ENCODE measurements at regions not wholly inside any gene's neighbourhood (a gene's known extent, or its start where the extent isn't known, plus 50 kb on each side); places are given as distances from the start of the nearest gene placed in this dataset.
"Not testable (repeated sequence)": the region's sequence is repeated elsewhere in the genome, so short reads cannot be mapped to it uniquely, and the experiment has no call there.

DNA sequence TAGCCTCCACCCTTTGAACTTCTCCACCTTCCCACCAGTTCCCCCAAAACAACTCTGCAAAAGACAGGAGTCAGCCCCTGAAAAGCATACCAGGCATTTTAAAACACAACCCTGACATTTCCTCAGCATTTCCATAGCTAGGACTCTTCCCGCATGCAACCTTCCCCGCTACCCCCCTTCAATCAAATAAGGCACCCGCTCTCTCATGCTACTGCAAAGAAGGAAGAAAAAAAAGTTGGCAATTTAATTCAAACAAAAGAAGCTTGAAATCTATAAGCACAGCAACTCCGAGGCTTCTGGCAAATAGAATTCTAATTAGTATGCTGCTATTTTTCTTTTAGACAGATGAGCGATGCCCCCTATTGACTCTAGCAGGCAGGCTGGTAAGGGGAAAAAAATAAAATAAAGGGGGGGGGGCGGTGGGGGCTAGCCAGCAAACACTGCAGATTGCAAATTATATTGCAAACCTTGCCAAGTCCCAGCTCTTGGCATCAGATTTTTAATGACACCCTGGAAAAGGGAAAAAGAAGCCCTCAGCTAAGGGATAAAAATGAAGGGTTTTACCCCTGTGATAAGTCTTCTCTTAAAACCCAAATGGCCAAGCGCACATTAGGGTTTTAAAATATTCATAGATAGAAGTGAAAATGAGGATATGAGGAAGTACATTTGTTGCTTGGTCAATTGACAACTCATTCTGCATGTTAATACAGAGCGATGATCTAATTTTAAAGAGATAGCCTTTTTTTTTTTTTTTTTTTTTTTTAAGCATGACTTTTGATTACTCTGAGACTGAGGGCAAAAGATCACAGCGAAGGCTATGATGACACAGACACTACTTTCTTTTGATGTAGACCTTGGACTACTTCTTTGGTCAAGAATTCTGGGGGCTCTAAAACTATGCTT is 255.2 kb downstream of the NR2F2 start:
- no peak for DNase-seq

- no peak for DNase-seq
Observed at GRCh38 chr15:96586901-96587300, 256.4 kb downstream of the NR2F2 start.

GRCh38 chr15:96589864-96590263 is 259.4 kb downstream of the NR2F2 start:
- no peak for DNase-seq

- DNase-seq, result no peak
Observed at GRCh38 chr15:96593735-96594134, 263.2 kb downstream of the NR2F2 start.

DNA sequence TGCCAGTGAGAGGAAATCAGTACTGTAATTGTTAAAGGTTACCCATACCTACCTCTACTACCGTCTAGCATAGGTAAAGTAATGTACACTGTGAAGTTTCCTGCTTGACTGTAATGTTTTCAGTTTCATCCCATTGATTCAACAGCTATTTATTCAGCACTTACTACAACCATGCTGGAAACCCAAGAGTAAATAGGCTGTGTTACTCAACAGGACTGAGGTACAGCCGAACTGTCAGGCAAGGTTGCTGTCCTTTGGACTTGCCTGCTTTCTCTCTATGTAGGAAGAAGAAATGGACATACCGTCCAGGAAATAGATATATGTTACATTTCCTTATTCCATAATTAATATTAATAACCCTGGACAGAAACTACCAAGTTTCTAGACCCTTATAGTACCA is 265.5 kb downstream of the NR2F2 start:
- no peak for DNase-seq

DNA sequence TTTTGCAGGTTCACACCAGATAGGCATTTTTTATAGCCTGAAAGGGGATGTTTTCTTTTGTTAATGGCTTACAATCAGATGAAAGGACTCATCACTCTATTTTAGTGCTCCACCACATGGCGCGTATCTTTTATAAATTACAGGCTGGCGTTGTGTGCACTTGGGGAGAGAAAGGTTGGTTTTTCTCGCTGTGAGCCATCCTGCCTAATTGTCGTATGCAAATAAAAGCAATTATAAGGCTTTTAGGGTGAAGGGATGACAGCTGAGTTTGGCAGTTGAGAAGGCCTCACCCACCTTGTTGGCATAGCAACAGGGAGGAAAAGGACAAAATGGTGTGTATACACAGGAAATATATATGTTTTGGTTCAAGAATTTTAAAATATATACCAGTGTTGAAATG is 268.0 kb downstream of the NR2F2 start:
- DNase-seq, result no peak

DNA sequence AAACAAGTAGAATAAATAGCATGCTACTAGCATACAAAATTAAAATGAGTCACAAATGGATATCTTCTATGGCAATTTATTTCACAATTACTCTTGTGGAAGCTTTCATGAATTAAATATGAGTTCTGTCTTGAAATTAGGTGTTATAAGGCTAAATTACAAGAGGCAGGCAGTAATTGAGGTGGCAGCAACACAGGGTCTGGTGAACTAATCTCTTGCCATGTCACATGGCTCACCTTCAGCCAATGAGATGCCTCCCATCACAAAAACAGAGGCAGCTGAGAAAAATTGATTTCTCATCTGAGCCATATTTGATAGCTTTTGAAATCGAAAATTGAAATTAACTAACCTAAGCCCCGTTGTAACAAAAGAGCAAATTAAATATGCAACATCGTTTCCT is 268.8 kb downstream of the NR2F2 start:
- no peak for DNase-seq

DNA sequence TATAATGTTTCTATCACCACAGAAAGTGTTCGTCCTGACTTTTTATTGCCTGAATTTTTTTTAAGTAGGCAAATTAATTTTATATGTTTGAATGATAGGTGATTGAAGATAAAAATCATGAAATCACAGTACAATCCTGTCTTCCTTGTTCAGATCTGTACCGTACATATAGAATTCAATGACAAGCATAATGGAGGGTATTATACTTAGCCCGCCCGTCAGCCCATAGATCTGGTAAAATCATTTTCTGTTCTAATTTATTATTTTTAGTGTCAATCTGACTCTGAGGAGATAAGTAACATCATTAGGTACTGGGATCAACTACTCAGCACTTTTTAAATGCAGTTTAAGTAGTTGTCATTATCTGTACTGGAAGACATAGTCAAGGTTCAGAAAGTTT is 269.9 kb downstream of the NR2F2 start:
- DNase-seq, result no peak

GRCh38 chr15:96606617-96607016 is 276.1 kb downstream of the NR2F2 start:
- DNase-seq, result no peak

GRCh38 chr15:96610757-96611156 is 280.3 kb downstream of the NR2F2 start:
- no peak for DNase-seq

GRCh38 chr15:96612917-96613316 is 282.4 kb downstream of the NR2F2 start:
- DNase-seq, result no peak

GRCh38 chr15:96619174-96619573 is 288.7 kb downstream of the NR2F2 start:
- no peak for DNase-seq

GRCh38 chr15:96622714-96623113 is 292.2 kb downstream of the NR2F2 start:
- DNase-seq, result no peak

DNA sequence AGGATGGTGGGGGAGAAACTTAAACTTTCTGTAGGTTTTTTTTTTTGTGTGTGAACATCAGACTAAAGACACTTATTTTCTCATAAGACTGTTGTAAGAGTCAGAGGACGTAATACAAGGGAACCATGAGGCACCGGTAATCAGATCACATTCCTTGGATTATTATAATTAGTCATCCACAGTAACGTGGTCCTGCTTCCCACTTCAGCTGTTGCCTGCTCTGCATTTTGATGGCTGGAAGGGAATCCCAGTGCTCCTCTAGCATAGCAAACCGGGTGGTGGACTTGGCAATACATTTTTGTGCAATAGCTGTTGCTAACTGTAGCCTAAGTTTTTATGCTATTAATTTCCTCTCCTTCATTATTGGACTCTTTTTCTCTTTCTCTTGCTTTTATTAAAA is 294.8 kb downstream of the NR2F2 start:
- DNase-seq, result no peak

DNA sequence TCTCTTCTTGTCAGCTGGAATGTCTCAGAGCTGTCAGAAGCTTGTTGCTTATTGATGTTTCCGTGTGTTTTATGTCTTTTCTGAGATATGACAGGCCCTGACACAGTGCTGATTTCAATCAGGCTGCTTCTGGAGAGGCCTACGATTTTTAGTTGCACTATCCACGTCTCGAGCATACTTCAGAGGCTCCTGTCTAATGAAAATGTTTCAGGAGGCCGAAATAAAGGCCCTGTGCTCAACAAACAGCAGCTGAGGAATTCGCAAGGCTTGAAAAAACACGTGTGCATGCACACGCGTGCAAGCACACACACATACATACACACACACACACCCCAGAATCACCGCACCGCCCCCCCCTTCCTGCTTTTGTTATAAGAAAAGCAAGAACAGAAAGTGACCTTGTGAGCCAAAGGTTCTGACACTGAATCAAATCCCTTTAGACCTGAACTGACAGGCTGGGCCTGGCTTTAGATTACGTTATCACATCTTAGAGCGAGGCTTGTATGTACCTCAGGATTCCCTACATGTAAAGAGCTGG is 296.6 kb downstream of the NR2F2 start:
- DNase-seq, result no peak

DNA sequence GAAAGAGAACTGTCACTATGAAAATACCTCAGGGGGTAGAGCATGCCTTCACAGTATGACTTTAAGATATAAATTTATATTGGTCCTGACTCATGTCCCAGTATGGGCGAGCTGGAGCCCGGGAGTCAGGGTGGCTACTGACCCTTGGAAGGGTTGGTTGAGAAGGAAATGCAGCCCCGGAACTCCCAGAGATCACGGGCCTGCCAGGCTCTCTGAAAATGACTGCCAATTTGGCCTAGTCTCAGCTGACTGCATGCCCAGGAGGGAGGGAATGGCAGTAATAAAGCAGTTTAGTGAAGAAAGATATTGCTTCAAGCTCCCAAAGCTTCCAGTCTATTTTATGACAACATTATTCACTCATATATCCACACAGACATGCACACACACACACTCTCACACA is 299.0 kb downstream of the NR2F2 start:
- DNase-seq, result no peak

- DNase-seq, result no peak
Observed at GRCh38 chr15:96638793-96639192, 308.3 kb downstream of the NR2F2 start.

DNA sequence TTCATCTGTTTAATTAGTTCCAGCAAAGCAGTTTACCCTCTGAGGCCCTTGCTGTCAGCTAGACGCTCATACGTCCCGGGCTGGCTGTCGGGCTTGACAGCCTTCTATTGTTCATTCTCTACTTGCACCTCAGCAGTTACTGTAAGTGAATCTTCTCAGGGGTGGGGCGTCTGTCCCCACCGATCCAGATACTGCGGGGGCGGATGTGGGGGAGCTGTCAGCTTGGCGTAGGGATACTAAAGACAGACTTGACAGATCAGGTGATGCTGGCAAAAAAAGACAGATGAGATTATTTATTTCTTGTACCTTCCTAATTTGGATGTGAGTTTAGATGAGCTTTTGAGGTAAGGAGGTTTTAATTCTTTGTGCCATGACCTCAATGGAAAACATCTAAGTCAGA is 315.3 kb downstream of the NR2F2 start:
- DNase-seq, result no peak

DNA sequence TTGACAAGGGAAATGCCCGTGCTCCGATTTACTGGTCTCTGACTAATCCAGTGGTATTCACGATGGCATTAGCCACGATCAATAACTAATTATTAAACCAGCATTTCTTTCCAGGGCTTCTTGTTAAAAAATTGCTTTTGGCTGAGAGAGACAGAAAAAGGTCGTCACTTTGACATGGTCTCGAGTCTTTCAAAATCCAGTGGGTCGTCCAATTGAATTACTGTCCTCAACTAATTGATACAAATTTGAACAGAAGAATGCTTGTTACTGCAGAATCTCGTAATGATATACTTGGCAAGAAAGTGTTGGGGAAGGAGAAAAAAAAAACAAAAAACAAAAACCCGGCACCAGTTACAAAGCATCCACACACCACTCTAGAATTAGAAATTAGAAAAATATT is 318.4 kb downstream of the NR2F2 start:
- no peak for DNase-seq

- no peak for DNase-seq
Observed at GRCh38 chr15:96657096-96657495, 326.6 kb downstream of the NR2F2 start.

DNA sequence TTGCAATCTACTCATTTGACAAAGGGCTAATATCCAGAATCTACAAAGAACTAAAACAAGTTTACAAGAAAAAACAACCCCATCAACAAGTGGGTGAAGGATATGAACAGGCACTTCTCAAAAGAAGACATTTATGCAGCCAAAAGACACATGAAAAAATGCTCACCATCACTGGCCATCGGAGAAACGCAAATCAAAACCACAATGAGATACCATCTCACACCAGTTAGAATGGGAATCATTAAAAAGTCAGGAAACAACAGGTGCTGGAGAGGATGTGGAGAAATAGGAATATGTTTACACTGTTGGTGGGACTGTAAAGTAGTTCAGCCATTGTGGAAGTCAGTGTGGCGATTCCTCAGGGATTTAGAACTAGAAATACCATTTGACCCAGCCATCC is 336.5 kb downstream of the NR2F2 start:
- DNase-seq, result not testable (repeated sequence)

DNA sequence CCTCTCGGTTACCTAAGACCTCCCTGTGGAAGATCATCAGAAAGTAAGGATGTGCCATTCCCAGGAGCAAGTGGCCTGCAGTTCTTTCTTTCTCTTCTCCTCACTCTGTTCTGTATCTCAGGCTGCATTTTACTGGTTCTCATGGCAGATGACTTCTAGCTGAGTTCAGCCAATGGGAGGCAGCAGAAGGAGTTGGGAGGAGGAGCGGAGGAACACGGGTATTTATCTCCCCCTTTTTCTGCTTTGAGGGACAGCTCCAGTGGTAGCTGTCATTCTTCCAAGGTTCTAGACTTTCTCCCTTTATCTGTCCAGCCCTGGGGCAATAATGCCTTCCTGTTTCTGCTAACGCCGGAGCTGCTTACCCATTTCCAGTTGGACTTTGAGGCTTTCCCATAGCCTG is 339.9 kb downstream of the NR2F2 start:
- DNase-seq, result no peak

GRCh38 chr15:96672629-96673028 is 342.1 kb downstream of the NR2F2 start:
- no peak for DNase-seq

- DNase-seq, result no peak
Observed at GRCh38 chr15:96678386-96678785, 347.9 kb downstream of the NR2F2 start.
